Suprapubic skin (tissue), 4 donors: ENCODE measurements at regions not wholly inside any gene's neighbourhood (a gene's known extent, or its start where the extent isn't known, plus 50 kb on each side); places are given as distances from the start of the nearest gene placed in this dataset.

Experiments used
- DNase-seq, 2 donors: peaks; one replicate each; pipeline ENCODE4 v3.0.0-alpha.2; 2019; ENCODE audit warnings: low spot score in 2 of 2
- H3K27ac ChIP-seq: fragments of 200-600 bp; sonication (generic); one replicate; pipeline ENCODE4 v1.5.1; 2019
- H3K27me3 ChIP-seq: fragments of 200-600 bp; sonication (generic); one replicate; pipeline ENCODE4 v1.5.1; 2019
- H3K36me3 ChIP-seq: fragments of 200-600 bp; sonication (generic); one replicate; pipeline ENCODE4 v1.5.1; 2019
- H3K4me1 ChIP-seq: fragments of 200-600 bp; sonication (generic); one replicate; pipeline ENCODE4 v1.5.1; 2019
- H3K4me3 ChIP-seq: fragments of 200-600 bp; sonication (generic); one replicate; pipeline ENCODE4 v1.5.1; 2019; ENCODE audit warnings: mild to moderate bottlenecking
- H3K9me3 ChIP-seq: fragments of 200-600 bp; sonication (generic); one replicate; pipeline ENCODE4 v1.5.1; 2019
- EP300 ChIP-seq: sonication (generic); formaldehyde crosslinking; IDR thresholded peaks from one replicate; pipeline ENCODE4 v1.6.1; 2017; ENCODE audit warnings: antibody characterized with exemption
- POLR2A ChIP-seq, 2 donors: fragments of 450-650 bp; IDR thresholded peaks; one replicate each; pipeline ENCODE4 v1.6.1; 2017; ENCODE audit warnings: antibody characterized with exemption in 2 of 2, mild to moderate bottlenecking in 2 of 2, moderate library complexity in 2 of 2
- POLR2AphosphoS5 ChIP-seq, 3 donors: sonication (generic); formaldehyde crosslinking; IDR thresholded peaks; one replicate each; pipeline ENCODE4 v1.6.1; 2017; ENCODE audit warnings: antibody characterized with exemption in 3 of 3
- WGBS: methylation state at CpG from one replicate; pipeline ENCODE4 v1.1.5; 2018; 5-methylcytosine and 5-hydroxymethylcytosine counted together
- TF ChIP-seq, protein P1 (sequence below), 2 donors: fragments of 200-600 bp in 1 of 2; fragments of 450-650 bp in 1 of 2; sonication (generic) in 1 of 2; IDR thresholded peaks; one replicate each; pipeline ENCODE4 v1.5.1; 2016 to 2019; ENCODE audit warnings: antibody characterized with exemption in 2 of 2, mild to moderate bottlenecking in 1 of 2, moderate library complexity in 1 of 2

DNA sequence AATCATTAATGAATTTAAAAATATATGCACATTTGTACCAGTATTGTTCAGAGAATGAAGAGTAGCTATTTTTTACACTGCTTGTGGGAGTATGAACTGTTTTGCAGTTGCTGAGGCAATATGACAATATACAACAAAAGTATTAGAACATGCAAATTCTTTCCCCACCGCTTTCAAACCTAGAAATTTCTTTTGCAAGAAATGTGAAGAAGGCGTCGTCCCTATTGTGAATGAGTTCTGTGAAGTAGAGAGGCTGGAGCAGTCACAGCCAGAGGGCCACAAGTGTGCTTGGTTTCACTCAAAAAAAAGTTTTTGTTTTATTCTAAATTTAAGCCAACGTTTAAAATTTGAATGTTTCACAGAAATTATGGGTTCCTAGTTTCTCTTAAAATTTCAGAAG, 184.9 kb downstream of the ALG10B start:
- Histone ChIP-seq H3K27me3 (no peaks in the 10 kb centered on the region), H3K27ac (no peak overlapping the region), H3K4me1 (no peaks in the 10 kb centered on the region), H3K9me3 (peaks cover 14% of the 10 kb centered on the region), H3K36me3 (no peaks in the 10 kb centered on the region), H3K4me3 (no peak overlapping the region)
- TF ChIP-seq EP300 (no peak), POLR2A (IDR thresholded peaks at IDR 0.05) (no peak), POLR2AphosphoS5 (IDR thresholded peaks at IDR 0.05) (no peak)
- TF ChIP-seq, protein P1, sequence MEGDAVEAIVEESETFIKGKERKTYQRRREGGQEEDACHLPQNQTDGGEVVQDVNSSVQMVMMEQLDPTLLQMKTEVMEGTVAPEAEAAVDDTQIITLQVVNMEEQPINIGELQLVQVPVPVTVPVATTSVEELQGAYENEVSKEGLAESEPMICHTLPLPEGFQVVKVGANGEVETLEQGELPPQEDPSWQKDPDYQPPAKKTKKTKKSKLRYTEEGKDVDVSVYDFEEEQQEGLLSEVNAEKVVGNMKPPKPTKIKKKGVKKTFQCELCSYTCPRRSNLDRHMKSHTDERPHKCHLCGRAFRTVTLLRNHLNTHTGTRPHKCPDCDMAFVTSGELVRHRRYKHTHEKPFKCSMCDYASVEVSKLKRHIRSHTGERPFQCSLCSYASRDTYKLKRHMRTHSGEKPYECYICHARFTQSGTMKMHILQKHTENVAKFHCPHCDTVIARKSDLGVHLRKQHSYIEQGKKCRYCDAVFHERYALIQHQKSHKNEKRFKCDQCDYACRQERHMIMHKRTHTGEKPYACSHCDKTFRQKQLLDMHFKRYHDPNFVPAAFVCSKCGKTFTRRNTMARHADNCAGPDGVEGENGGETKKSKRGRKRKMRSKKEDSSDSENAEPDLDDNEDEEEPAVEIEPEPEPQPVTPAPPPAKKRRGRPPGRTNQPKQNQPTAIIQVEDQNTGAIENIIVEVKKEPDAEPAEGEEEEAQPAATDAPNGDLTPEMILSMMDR (IDR thresholded peaks at IDR 0.05) = no peak
- no peak for DNase-seq
- 80% methylated on average over 4 of the region's 4 CpGs for WGBS

DNA sequence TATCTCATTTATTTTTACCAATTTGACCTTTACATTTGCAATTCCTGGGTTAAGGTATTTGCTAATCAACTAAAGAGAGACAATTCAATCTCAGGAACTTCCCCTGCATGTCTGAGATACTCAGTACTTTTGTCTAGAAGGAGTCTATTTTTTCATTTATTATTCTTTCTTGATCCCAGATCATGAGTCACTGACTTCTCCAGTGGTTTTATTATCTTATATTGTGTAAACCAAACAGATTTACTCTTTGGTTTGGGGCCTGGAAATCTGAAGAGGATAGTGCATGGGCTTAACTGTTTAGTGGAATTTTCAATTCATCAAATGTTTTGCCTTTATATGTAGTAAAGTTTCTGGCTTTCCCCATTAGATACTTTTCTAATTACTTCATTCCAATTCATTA, 185.4 kb downstream of the ALG10B start:
- DNase-seq = no peak
- H3K9me3 ChIP-seq = peaks cover 14% of the 10 kb centered on the region
- no peak overlapping the region for H3K27ac ChIP-seq
- no peak overlapping the region for H3K4me3 ChIP-seq
- H3K27me3 ChIP-seq = no peaks in the 10 kb centered on the region
- TF ChIP-seq POLR2AphosphoS5 (IDR thresholded peaks at IDR 0.05) = no peak
- TF ChIP-seq, protein P1 (IDR thresholded peaks at IDR 0.05) = no peak
- no peak for TF ChIP-seq EP300
- no peak for TF ChIP-seq POLR2A (IDR thresholded peaks at IDR 0.05)
- no peaks in the 10 kb centered on the region for H3K4me1 ChIP-seq
- no peaks in the 10 kb centered on the region for H3K36me3 ChIP-seq

DNA sequence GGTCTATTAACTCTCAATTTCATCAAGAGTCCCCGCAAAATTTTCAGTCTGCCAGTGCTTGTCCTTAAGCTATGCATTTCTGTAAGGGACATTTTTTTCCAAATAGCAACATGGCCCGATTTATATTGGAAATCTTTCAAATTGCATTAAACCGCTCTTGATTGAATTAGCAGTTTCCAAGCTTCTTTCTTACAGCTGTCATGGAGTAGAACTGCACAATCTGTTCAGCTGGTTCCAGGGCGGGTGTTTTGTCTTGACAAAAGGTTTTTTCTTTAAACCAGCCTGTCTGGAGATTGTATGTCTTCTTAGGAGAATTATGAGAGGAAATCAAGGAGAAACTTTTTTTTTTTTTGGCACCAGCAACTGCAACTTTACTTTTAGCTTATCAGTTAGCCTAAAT, 185.8 kb downstream of the ALG10B start:
- Histone ChIP-seq H3K27ac (no peak overlapping the region), H3K4me3 (no peak overlapping the region), H3K9me3 (peaks cover 11% of the 10 kb centered on the region), H3K4me1 (no peaks in the 10 kb centered on the region), H3K27me3 (no peaks in the 10 kb centered on the region), H3K36me3 (no peaks in the 10 kb centered on the region)
- no peak for DNase-seq
- no peak for TF ChIP-seq POLR2A (IDR thresholded peaks at IDR 0.05)
- TF ChIP-seq POLR2AphosphoS5 (IDR thresholded peaks at IDR 0.05) = no peak
- TF ChIP-seq EP300 = no peak
- TF ChIP-seq, protein P1 (IDR thresholded peaks at IDR 0.05) = no peak
- WGBS = 73% methylated on average over 4 of the region's 4 CpGs

DNA sequence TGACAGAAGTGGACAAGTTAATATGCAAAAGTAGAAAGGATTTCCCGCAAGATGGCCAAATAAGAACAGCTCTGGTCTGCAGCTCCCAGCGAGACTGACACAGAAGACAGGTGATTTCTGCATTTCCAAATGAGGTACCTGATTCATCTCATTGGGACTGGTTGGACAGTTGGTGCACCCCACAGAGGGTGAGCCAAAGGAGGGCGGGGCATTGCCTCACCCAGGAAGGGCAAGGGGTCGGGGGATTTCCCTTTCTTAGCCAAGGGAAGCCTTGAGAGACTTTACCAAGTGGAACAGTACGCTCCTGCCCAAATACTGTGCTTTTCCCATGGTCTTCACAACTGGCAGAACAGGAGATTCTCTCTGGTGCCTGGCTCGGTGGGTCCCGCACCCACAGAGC, 191.3 kb downstream of the ALG10B start:
- Histone ChIP-seq H3K36me3 (no peaks in the 10 kb centered on the region), H3K27ac (no peak overlapping the region), H3K9me3 (no peaks in the 10 kb centered on the region), H3K27me3 (no peaks in the 10 kb centered on the region), H3K4me1 (no peaks in the 10 kb centered on the region), H3K4me3 (no peak overlapping the region)
- DNase-seq = no peak
- WGBS = 82% methylated on average over 4 of the region's 7 CpGs
- no peak for TF ChIP-seq POLR2AphosphoS5 (IDR thresholded peaks at IDR 0.05)
- TF ChIP-seq POLR2A (IDR thresholded peaks at IDR 0.05) = no peak
- TF ChIP-seq, protein P1 (IDR thresholded peaks at IDR 0.05) = no peak

DNA sequence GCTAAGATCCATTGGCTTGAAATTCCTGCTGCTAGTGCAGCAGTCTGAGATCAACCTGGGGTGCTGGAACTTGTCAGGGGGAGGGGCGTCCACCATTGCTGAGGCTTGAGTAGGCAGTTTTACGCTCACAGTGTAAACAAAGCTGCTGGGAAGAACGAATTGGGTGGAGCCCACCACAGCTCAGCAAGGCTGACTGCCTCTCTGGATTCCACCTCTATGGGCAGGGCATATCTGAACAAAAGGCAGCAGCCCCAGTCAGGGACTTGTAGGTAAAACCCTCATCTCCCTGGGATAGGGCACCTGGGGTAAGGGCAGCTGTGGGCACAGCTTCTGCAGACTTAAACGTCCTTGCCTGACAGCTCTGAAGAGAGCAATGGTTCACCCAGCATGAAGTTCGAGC, 191.7 kb downstream of the ALG10B start:
- WGBS = 33% methylated on average over 1 of the region's 5 CpGs
- peak in 1 of 2 donors; percentile 66 for DNase-seq
- no peaks in the 10 kb centered on the region for H3K4me1 ChIP-seq
- H3K27ac ChIP-seq = no peak overlapping the region
- H3K27me3 ChIP-seq = no peaks in the 10 kb centered on the region
- H3K36me3 ChIP-seq = no peaks in the 10 kb centered on the region
- H3K9me3 ChIP-seq = peaks cover 2% of the 10 kb centered on the region
- TF ChIP-seq POLR2AphosphoS5 (IDR thresholded peaks at IDR 0.05) = no peak
- H3K4me3 ChIP-seq = no peak overlapping the region

DNA sequence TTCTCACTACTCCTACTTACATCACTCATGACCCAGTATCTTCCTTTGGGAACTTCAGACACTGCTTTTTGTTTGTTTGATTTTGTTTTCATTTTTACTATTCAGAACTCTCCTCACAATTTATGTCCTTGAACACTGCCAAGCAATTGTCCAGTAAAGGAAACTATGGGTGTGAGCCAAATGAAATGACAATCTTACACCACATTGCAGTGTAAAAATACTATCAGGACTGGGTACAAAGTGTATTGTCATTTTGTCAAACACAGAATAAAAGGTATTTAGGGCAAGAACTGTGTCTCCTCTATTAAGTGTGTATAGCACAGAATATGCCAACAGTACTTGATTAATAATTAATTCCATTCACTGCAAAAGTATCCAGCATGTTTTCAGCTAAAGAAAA, 199.3 kb downstream of the ALG10B start:
- Histone ChIP-seq H3K27me3 (no peaks in the 10 kb centered on the region), H3K4me3 (no peak overlapping the region), H3K36me3 (no peaks in the 10 kb centered on the region), H3K4me1 (no peaks in the 10 kb centered on the region), H3K9me3 (peaks cover 4% of the 10 kb centered on the region), H3K27ac (no peak overlapping the region)
- TF ChIP-seq POLR2A (IDR thresholded peaks at IDR 0.05) (no peak), POLR2AphosphoS5 (IDR thresholded peaks at IDR 0.05) (no peak), EP300 (no peak)
- TF ChIP-seq, protein P1 (IDR thresholded peaks at IDR 0.05) = no peak
- no peak for DNase-seq
